ENCODE measurements at regions not wholly inside any gene's neighbourhood (a gene's known extent, or its start where the extent isn't known, plus 50 kb on each side); places are given as distances from the start of the nearest gene placed in this dataset.

- intact Hi-C loops (cut with DNase I), result no loop called here
- no peak for DNase-seq
Observed at GRCh38 chr13:39233519-39233918, 195.3 kb downstream of the NHLRC3 start.

GRCh38 chr13:39244561-39245230, 206.4 kb downstream of the NHLRC3 start:
- Histone ChIP-seq H3K36me3 (no peaks in the 10 kb centered on the region), H3K9me3 (no peaks in the 10 kb centered on the region), H3K4me1 (no peaks in the 10 kb centered on the region), H3K27ac (no peak overlapping the region), H3K4me3 (no peak overlapping the region), H3K27me3 (no peaks in the 10 kb centered on the region)
- no peak for TF ChIP-seq CTCF (IDR thresholded peaks at IDR 0.05)
- DNase-seq, result no peak
- ATAC-seq, result no peak
- intact Hi-C loops (cut with DNase I), result no loop called here

More at GRCh38 chr13:39233519-39233918, 195.3 kb downstream of the NHLRC3 start:
- Histone ChIP-seq H3K4me1 (no peaks in the 10 kb centered on the region), H3K9me3 (no peaks in the 10 kb centered on the region), H3K4me3 (no peak overlapping the region), H3K27me3 (no peaks in the 10 kb centered on the region), H3K27ac (no peak overlapping the region), H3K36me3 (no peaks in the 10 kb centered on the region)
- no peak for ATAC-seq
- TF ChIP-seq CTCF (IDR thresholded peaks at IDR 0.05), result no peak

GRCh38 chr13:39245688-39246087, 207.4 kb downstream of the NHLRC3 start:
- Histone ChIP-seq H3K36me3 (no peaks in the 10 kb centered on the region), H3K4me1 (no peaks in the 10 kb centered on the region), H3K27ac (no peak overlapping the region), H3K27me3 (no peaks in the 10 kb centered on the region), H3K4me3 (no peak overlapping the region), H3K9me3 (no peaks in the 10 kb centered on the region)
- no peak for DNase-seq
- no peak for TF ChIP-seq CTCF (IDR thresholded peaks at IDR 0.05)
- no peak for ATAC-seq
- intact Hi-C loops (cut with DNase I), result no loop called here

- no peak overlapping the region for H3K27ac ChIP-seq
- ATAC-seq, result no peak
- no peaks in the 10 kb centered on the region for H3K4me1 ChIP-seq
- H3K27me3 ChIP-seq, result no peaks in the 10 kb centered on the region
- intact Hi-C loops (cut with DNase I), result no loop called here
- no peak overlapping the region for H3K4me3 ChIP-seq
- no peak for TF ChIP-seq CTCF (IDR thresholded peaks at IDR 0.05)
- H3K9me3 ChIP-seq, result no peaks in the 10 kb centered on the region
- DNase-seq, result no peak
- no peaks in the 10 kb centered on the region for H3K36me3 ChIP-seq
Observed at GRCh38 chr13:39249982-39250381, 211.7 kb downstream of the NHLRC3 start.

GRCh38 chr13:39250440-39250839, 212.2 kb downstream of the NHLRC3 start:
- Histone ChIP-seq H3K27ac (no peak overlapping the region), H3K4me1 (no peaks in the 10 kb centered on the region), H3K9me3 (no peaks in the 10 kb centered on the region), H3K27me3 (no peaks in the 10 kb centered on the region), H3K36me3 (no peaks in the 10 kb centered on the region), H3K4me3 (no peak overlapping the region)
- DNase-seq (no peak), ATAC-seq (no peak)
- intact Hi-C loops (cut with DNase I), result no loop called here
- TF ChIP-seq CTCF (IDR thresholded peaks at IDR 0.05), result no peak

GRCh38 chr13:39251340-39251739, 213.1 kb downstream of the NHLRC3 start:
- no peak overlapping the region for H3K27ac ChIP-seq
- ATAC-seq (no peak), DNase-seq (no peak)
- H3K4me1 ChIP-seq, result no peaks in the 10 kb centered on the region
- no peaks in the 10 kb centered on the region for H3K9me3 ChIP-seq
- H3K36me3 ChIP-seq, result no peaks in the 10 kb centered on the region
- no peak overlapping the region for H3K4me3 ChIP-seq
- TF ChIP-seq CTCF (IDR thresholded peaks at IDR 0.05), result no peak
- intact Hi-C loops (cut with DNase I), result no loop called here
- H3K27me3 ChIP-seq, result no peaks in the 10 kb centered on the region

Data from upper lobe of right lung (tissue), 1 donor.